HFFc6 (cell line): ENCODE measurements at regions not wholly inside any gene's neighbourhood (a gene's known extent, or its start where the extent isn't known, plus 50 kb on each side); places are given as distances from the start of the nearest gene placed in this dataset.

Experiments
- DNase-seq: peaks from one replicate; pipeline ENCODE4 v3.0.0-alpha.2; 2018
- H3K27ac Mint-ChIP-seq: 2 replicates; pipeline ENCODE4 v1.8.0; 2020; ENCODE audit warnings: mild to moderate bottlenecking, mixed read lengths
- H3K27me3 Mint-ChIP-seq: 2 replicates; pipeline ENCODE4 v1.8.0; 2021; ENCODE audit warnings: mild to moderate bottlenecking, moderate library complexity, mixed read lengths; ENCODE audit not compliant: insufficient read depth
- H3K36me3 Mint-ChIP-seq: 2 replicates; pipeline ENCODE4 v1.8.0; 2021; ENCODE audit warnings: low read depth, mixed read lengths
- H3K4me1 Mint-ChIP-seq: 2 replicates; pipeline ENCODE4 v1.8.0; 2020; ENCODE audit warnings: low read depth, mixed read lengths
- H3K4me3 Mint-ChIP-seq: 2 replicates; pipeline ENCODE4 v1.8.0; 2020; ENCODE audit warnings: mild to moderate bottlenecking, moderate library complexity, mixed read lengths
- H3K9me3 Mint-ChIP-seq: 2 replicates; pipeline ENCODE4 v1.8.0; 2020; ENCODE audit warnings: mild to moderate bottlenecking, mixed read lengths
- TF ChIP-seq, protein P1 (sequence below): fragments of 200-600 bp; sonication (generic); IDR thresholded peaks from 2 replicates; pipeline ENCODE4 v1.5.0; 2021; ENCODE audit warnings: antibody characterized with exemption, mild to moderate bottlenecking

DNA sequence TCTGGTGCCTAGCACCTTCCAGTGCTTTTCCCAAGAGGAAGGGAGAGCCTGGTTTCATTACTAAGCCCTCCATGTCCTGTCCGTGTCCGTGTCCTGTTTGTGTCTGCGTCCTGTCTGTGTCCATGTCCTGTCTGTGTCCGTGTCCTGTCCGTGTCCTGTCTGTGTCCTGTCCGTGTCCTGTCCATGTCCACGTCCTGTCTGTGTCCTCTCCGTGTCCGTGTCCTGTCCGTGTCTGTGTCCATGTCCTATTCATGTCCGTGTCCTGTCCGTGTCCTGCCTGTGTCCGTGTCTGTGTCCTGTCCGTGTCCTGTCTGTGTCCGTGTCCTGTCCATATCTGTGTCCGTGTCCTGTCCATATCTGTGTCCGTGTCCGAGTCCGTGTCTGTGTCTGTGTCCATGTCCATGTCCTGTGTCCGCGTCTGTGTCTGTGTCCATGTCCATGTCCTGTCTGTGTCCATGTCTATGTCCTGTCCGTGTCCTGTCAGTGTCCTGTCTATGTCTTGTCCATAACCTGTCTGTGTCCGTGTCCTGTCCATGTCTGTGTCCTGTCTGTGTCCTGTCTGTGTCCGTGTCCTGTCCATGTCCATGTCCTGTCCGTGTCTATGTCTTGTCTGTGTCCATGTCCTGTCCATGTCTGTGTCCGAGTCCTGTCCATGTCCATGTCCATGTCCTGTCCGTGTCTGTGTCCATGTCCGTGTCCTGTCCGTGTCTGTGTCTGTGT lies 54.4 kb upstream of the BHLHE23 start:
- H3K4me3 Mint-ChIP-seq: no peak overlapping the region
- no peaks in the 10 kb centered on the region for H3K36me3 Mint-ChIP-seq
- no peak for DNase-seq
- no peaks in the 10 kb centered on the region for H3K4me1 Mint-ChIP-seq
- no peak overlapping the region for H3K27ac Mint-ChIP-seq
- H3K27me3 Mint-ChIP-seq: peaks cover 33% of the 10 kb centered on the region
- H3K9me3 Mint-ChIP-seq: peaks cover 5% of the 10 kb centered on the region
- TF ChIP-seq, protein P1, sequence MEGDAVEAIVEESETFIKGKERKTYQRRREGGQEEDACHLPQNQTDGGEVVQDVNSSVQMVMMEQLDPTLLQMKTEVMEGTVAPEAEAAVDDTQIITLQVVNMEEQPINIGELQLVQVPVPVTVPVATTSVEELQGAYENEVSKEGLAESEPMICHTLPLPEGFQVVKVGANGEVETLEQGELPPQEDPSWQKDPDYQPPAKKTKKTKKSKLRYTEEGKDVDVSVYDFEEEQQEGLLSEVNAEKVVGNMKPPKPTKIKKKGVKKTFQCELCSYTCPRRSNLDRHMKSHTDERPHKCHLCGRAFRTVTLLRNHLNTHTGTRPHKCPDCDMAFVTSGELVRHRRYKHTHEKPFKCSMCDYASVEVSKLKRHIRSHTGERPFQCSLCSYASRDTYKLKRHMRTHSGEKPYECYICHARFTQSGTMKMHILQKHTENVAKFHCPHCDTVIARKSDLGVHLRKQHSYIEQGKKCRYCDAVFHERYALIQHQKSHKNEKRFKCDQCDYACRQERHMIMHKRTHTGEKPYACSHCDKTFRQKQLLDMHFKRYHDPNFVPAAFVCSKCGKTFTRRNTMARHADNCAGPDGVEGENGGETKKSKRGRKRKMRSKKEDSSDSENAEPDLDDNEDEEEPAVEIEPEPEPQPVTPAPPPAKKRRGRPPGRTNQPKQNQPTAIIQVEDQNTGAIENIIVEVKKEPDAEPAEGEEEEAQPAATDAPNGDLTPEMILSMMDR: no peak

DNA sequence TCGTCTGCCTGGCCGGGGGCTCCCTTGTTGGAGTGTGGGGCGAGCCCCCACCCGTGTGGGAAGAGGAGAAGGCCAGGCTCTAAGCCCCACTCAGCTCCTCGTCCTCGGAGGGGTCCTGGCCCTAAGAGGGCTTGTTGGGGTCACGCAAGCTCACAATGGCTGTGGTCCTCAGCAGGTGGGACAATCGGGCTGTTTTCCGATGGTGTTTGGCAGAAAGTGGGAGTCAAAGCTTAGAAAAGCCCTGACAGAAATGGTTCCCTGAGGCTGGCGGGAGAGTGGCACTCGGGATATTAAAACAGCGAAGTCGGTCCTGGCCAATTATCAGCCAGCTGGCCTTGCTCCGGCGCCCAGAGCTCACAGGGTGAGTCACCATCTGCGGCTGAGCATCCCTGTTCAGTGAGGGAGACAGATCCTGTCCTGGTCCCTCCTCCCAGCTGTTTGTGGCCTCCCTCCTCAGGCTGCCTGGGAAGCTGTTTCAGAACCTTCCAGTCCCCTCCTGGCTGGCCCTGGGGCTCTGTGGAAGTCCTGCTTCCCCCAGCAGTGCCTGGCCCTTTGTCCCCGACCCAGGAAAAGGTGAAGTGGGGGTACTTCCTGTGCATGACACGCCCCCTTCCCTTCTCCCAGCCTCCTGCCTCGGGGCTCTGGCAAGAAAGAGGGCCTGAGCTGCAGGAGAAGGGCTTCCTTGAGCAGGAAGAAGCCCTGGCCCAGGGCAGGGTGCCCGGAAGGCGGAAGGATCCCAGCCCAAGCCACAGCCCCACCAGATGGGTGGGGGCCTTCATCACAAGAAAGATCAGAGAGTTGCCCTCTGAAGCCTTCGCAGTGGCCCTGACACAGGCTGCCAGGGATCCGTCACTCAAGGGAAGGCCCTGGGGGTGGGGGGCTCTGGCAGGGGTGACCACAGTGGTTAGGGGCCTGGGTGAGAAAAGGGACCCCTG lies 53.6 kb upstream of the BHLHE23 start:
- H3K4me1 Mint-ChIP-seq: no peaks in the 10 kb centered on the region
- peak; percentile 30 for DNase-seq
- no peak overlapping the region for H3K4me3 Mint-ChIP-seq
- H3K36me3 Mint-ChIP-seq: no peaks in the 10 kb centered on the region
- TF ChIP-seq, protein P1: no peak
- H3K27ac Mint-ChIP-seq: no peak overlapping the region
- peaks cover 5% of the 10 kb centered on the region for H3K9me3 Mint-ChIP-seq
- H3K27me3 Mint-ChIP-seq: peaks cover 30% of the 10 kb centered on the region

DNA sequence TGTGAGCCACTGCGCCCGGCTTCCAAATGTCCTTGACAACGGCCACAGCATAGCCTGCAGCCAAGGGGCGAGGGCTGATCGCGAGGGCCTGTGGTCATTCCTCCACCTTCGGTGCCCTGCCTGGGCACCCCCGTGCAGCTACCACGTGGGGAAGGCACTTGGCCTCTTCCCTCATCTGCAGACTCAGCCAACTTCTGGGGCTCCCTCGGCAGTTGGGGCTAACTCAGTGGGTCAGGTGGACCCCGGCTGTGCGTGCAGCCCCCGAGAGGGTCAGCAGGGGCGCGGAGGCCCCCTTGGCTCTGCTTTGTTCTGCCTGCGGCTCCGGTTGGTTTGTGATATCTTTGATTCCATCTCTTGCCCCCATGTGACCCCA lies 52.9 kb upstream of the BHLHE23 start:
- Mint-ChIP-seq H3K4me1 (no peaks in the 10 kb centered on the region), H3K36me3 (no peaks in the 10 kb centered on the region), H3K27me3 (peaks cover 31% of the 10 kb centered on the region), H3K27ac (no peak overlapping the region), H3K9me3 (peaks cover 5% of the 10 kb centered on the region), H3K4me3 (no peak overlapping the region)
- DNase-seq: no peak
- TF ChIP-seq, protein P1: no peak

DNA sequence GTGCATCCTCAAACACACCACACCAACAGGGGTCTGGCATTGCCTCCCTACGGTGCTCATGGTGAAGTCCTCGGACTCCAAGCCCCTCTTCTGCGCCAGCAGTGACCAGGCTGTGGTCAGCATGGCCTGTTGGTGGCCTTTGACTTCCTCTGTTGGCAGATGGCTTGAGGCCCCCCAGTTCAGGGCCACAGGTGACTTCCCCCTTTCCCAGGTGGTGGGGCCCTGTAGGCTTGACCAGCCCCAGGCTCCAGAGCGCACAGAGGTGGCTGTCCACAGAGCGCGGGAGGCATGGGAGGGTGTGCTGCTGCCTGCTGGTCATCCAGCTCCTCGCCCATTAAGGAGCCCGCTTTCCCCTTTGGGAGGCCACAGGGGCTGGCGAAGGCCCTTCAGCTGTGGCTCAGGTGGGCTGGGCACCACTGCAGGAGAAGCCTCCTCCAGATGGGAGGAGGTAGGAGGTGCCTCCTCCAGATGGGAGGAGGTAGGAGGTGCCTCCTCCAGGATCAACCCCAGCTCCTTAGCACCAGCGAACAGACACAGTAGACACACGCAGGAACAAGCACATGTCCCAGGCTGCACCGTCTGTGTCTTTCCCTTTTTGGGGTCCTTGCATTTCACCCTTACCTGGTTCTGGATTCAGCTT lies 52.1 kb upstream of the BHLHE23 start:
- no peak overlapping the region for H3K27ac Mint-ChIP-seq
- no peaks in the 10 kb centered on the region for H3K4me1 Mint-ChIP-seq
- TF ChIP-seq, protein P1: no peak
- peaks cover 5% of the 10 kb centered on the region for H3K9me3 Mint-ChIP-seq
- H3K27me3 Mint-ChIP-seq: peaks cover 30% of the 10 kb centered on the region
- DNase-seq: no peak
- no peak overlapping the region for H3K4me3 Mint-ChIP-seq
- H3K36me3 Mint-ChIP-seq: no peaks in the 10 kb centered on the region

DNA sequence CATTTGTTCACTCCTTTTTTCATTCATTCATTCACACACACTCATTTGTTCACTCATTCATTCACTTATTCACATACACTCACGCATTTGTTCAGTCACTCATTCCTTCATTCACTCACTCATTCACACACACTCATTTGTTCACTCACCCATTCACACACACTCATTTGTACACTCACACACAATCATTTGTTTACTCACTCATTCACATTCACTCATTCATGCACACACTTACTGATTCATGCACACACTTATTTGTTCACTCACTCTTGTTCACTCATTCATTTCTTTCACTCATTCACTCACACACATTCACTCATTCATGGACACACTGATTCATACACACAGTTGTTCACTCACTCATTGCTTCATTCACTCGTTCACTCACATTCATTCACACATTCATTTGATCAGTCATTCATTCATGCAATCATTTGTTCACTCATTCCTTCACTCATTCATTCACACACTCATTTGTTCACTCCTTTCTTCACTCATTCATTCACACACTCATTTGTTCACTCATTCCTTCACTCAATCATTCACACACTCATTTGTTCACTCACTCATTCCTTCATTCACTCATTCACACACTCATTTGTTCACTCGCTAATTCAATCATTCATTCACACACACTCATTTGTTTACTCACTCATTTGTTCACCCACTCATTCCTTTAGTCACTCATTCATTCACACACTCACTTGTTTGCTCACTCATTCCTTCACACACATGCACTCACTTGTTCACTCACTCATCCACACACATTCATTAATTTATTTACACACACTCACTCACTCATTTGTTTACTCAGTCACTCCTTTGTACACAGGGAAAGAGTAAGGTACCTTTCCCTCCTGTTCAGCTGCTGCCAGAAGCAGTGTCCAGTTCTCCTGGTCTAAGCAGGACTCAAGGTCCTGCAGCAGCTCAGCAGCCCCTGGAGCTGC lies 50.7 kb upstream of the BHLHE23 start:
- TF ChIP-seq, protein P1: no peak
- H3K36me3 Mint-ChIP-seq: no peaks in the 10 kb centered on the region
- H3K4me1 Mint-ChIP-seq: no peaks in the 10 kb centered on the region
- DNase-seq: no peak
- peaks cover 5% of the 10 kb centered on the region for H3K9me3 Mint-ChIP-seq
- H3K4me3 Mint-ChIP-seq: no peak overlapping the region
- H3K27ac Mint-ChIP-seq: no peak overlapping the region
- peaks cover 21% of the 10 kb centered on the region for H3K27me3 Mint-ChIP-seq
